Upper lobe of left lung (tissue), 6 donors: ENCODE measurements at regions not wholly inside any gene's neighbourhood (a gene's known extent, or its start where the extent isn't known, plus 50 kb on each side); places are given as distances from the start of the nearest gene placed in this dataset.

Source experiments
- ATAC-seq, 2 donors: fragments of 200-7000 bp; cut with Tn5 transposase; one replicate each; pipeline ENCODE4 v1.9.1; 2022; ENCODE audit warnings: mild to moderate bottlenecking in 2 of 2, moderate library complexity in 2 of 2; ENCODE audit not compliant: low FRiP score in 2 of 2
- DNase-seq, 2 donors: peaks; one replicate each; pipeline ENCODE4 v3.0.0-alpha.2; 2019 to 2020
- H3K27ac ChIP-seq, 4 donors: fragments of 200-600 bp; sonication (generic); one replicate each; pipeline ENCODE4 v1.5.1; 2016 to 2019
- H3K27me3 ChIP-seq, 4 donors: fragments of 200-600 bp; sonication (generic); one replicate each; pipeline ENCODE4 v1.5.1; 2017 to 2019
- H3K36me3 ChIP-seq, 4 donors: fragments of 200-600 bp; sonication (generic); one replicate each; pipeline ENCODE4 v1.5.1; 2016 to 2019
- H3K4me1 ChIP-seq, 4 donors: fragments of 200-600 bp; sonication (generic); one replicate each; pipeline ENCODE4 v1.5.1; 2018 to 2019
- H3K4me3 ChIP-seq, 4 donors: fragments of 200-600 bp; sonication (generic); one replicate each; pipeline ENCODE4 v1.5.1; 2017 to 2019; ENCODE audit warnings: mild to moderate bottlenecking in 2 of 4, moderate library complexity in 1 of 4
- H3K9me3 ChIP-seq, 4 donors: fragments of 200-600 bp; sonication (generic); one replicate each; pipeline ENCODE4 v1.5.1; 2018 to 2019
- EP300 ChIP-seq, 4 donors: sonication (generic); formaldehyde crosslinking; IDR thresholded peaks; one replicate each; pipeline ENCODE4 v1.5.1; 2017; ENCODE audit warnings: antibody characterized with exemption in 4 of 4, control low read depth in 2 of 4
- POLR2A ChIP-seq, 4 donors: fragments of 450-650 bp; IDR thresholded peaks; one replicate each; pipeline ENCODE4 v1.5.1; 2016 to 2017; ENCODE audit warnings: antibody characterized with exemption in 4 of 4, mild to moderate bottlenecking in 2 of 4
- POLR2AphosphoS5 ChIP-seq, 2 donors: sonication (generic); formaldehyde crosslinking; IDR thresholded peaks; one replicate each; pipeline ENCODE4 v1.5.1; 2017; ENCODE audit warnings: antibody characterized with exemption in 2 of 2
- WGBS, 2 donors: methylation state at CpG; one replicate each; pipeline ENCODE4 v1.1.5; 2017 to 2018; 5-methylcytosine and 5-hydroxymethylcytosine counted together
- TF ChIP-seq, protein P1 (sequence below), 6 experiments: fragments of 450-650 bp in 4 of 6; fragments of 200-600 bp in 2 of 6; sonication (generic) in 2 of 6; IDR thresholded peaks; one replicate each; pipeline ENCODE4 v1.5.1; 2016 to 2019; ENCODE audit warnings: antibody characterized with exemption in 6 of 6
- donor health status: DM: no; HTN: no; CAD: no; lungs with moderate emphysema.
- donor health status: DM: no; HTN: yes; CAD: no; lungs with severe emphysema.

DNA sequence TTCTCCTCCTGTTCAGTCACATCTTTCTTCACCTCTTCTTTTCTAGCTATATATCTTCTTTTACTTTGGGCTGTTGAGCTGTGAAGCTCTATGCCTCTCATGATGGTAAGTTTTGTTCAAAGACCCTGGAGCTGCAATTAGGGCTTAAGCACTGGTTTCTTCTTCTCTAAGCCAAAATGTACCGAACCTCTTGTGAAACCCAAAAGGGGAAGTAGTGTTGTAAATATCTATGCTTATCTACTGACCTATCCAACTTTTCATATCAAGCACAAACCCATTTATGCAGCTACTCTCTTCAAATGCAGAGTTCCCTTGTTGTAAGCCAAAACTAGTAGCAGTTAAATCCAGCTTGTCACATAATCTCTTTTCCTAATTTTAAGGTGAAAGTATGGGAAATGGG is 123.6 kb upstream of the CD96 start:
- no peaks in the 10 kb centered on the region for H3K36me3 ChIP-seq
- ATAC-seq (no peak), DNase-seq (no peak)
- no peaks in the 10 kb centered on the region for H3K27me3 ChIP-seq
- no peaks in the 10 kb centered on the region for H3K9me3 ChIP-seq
- no peak overlapping the region for H3K27ac ChIP-seq
- H3K4me3 ChIP-seq = no peak overlapping the region
- WGBS, 2 donors = 34 to 71% methylated on average over 1 of the region's 1 CpG
- no peaks in the 10 kb centered on the region for H3K4me1 ChIP-seq
- TF ChIP-seq POLR2AphosphoS5 (IDR thresholded peaks at IDR 0.05) (no peak), POLR2A (IDR thresholded peaks at IDR 0.05) (no peak), EP300 (IDR thresholded peaks at IDR 0.05) (no peak)
- TF ChIP-seq, protein P1, sequence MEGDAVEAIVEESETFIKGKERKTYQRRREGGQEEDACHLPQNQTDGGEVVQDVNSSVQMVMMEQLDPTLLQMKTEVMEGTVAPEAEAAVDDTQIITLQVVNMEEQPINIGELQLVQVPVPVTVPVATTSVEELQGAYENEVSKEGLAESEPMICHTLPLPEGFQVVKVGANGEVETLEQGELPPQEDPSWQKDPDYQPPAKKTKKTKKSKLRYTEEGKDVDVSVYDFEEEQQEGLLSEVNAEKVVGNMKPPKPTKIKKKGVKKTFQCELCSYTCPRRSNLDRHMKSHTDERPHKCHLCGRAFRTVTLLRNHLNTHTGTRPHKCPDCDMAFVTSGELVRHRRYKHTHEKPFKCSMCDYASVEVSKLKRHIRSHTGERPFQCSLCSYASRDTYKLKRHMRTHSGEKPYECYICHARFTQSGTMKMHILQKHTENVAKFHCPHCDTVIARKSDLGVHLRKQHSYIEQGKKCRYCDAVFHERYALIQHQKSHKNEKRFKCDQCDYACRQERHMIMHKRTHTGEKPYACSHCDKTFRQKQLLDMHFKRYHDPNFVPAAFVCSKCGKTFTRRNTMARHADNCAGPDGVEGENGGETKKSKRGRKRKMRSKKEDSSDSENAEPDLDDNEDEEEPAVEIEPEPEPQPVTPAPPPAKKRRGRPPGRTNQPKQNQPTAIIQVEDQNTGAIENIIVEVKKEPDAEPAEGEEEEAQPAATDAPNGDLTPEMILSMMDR (IDR thresholded peaks at IDR 0.05) = no peak

DNA sequence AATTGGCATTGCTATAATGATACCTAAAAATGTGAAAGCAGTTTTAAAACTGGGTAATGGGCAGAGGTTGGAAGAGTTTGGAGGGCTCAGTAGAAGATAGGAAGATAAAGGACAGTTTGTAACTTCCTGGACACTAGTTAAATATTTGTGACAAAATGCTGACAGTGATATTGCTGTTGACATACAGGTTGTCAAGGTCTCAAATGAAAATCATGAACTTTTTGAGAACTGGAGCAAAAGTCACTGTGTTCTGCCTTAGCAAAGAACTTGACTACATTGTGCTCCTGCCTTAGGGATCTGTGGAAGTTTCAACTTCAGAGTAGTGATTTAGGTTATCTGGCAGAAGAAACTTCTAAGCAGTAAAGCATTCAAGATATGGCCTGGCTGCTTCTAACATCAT is 113.7 kb upstream of the CD96 start:
- ATAC-seq (no peak), DNase-seq (no peak)
- Histone ChIP-seq H3K27ac (no peak overlapping the region), H3K27me3 (no peaks in the 10 kb centered on the region), H3K9me3 (peaks cover 0 to 7% (median 3%) of the 10 kb centered on the region in 4 donors), H3K4me3 (no peak overlapping the region), H3K36me3 (no peaks in the 10 kb centered on the region), H3K4me1 (no peaks in the 10 kb centered on the region)
- TF ChIP-seq EP300 (IDR thresholded peaks at IDR 0.05) (no peak), POLR2AphosphoS5 (IDR thresholded peaks at IDR 0.05) (no peak), POLR2A (IDR thresholded peaks at IDR 0.05) (no peak)
- TF ChIP-seq, protein P1 (IDR thresholded peaks at IDR 0.05) = no peak

DNA sequence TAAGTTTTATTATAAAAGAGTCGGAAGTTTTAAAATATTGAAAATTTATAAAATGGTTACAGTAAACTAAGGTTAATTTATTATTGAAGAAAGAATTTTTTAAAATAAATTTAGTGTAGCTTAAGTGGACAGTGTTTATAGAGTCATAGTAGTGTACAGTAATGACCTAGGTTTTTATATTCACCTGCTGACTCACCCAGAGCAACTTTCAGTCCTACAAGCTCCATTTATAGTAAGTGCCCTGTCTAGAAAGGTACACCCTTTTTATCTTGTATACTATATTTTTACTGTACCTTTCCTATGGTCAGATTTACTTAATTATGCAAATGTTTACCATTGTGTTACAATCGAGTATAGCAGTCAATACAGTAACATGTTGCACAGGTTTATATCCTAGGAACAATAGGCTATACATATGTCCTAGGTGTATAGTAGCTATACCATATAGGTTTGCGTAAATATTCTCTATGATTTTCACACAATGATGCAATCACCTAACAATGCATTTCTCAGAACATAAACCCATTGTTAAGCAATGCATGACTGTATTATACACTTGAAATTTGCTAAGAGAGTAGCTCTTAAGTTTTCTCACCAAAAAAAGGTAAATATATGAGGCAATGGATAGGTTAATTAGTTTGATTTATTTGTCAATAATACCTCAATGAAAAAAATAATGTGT is 106.9 kb upstream of the CD96 start:
- no peaks in the 10 kb centered on the region for H3K27me3 ChIP-seq
- no peaks in the 10 kb centered on the region for H3K36me3 ChIP-seq
- WGBS, 2 donors = 82 to 92% methylated on average over 3 of the region's 3 CpGs
- no peak overlapping the region for H3K4me3 ChIP-seq
- peaks cover 0 to 6% (median 0%) of the 10 kb centered on the region in 4 donors for H3K9me3 ChIP-seq
- no peak for ATAC-seq
- TF ChIP-seq, protein P1 (IDR thresholded peaks at IDR 0.05) = no peak
- no peak for TF ChIP-seq POLR2A (IDR thresholded peaks at IDR 0.05)
- no peaks in the 10 kb centered on the region for H3K4me1 ChIP-seq
- DNase-seq = no peak
- no peak overlapping the region for H3K27ac ChIP-seq

DNA sequence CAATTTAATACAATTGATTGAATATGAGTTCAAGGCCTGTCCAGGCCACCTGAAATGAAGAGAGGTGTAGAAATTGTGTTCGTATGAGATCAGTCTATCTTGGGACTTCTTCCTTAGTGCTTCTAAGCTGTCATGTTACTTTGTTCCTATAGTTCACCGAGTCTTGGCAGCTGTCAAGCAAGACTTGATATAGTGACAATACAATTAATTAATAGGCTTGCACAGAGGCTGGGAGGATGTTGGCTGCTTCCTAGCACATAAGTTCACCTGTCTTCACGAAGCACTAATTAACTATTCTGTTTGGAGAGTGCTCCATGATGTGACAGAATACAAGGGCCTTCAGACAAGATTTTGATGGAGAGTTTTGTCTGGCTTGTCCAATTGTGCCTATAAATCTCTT is 103.7 kb upstream of the CD96 start:
- Histone ChIP-seq H3K27me3 (no peaks in the 10 kb centered on the region), H3K4me1 (no peaks in the 10 kb centered on the region), H3K27ac (no peak overlapping the region), H3K4me3 (no peak overlapping the region), H3K36me3 (no peaks in the 10 kb centered on the region), H3K9me3 (no peaks in the 10 kb centered on the region)
- ATAC-seq = no peak
- no peak for DNase-seq
- WGBS, 2 donors = 83 to 87% methylated on average over 3 of the region's 3 CpGs
- TF ChIP-seq EP300 (IDR thresholded peaks at IDR 0.05) (no peak), POLR2A (IDR thresholded peaks at IDR 0.05) (no peak)
- TF ChIP-seq, protein P1 (IDR thresholded peaks at IDR 0.05) = no peak

DNA sequence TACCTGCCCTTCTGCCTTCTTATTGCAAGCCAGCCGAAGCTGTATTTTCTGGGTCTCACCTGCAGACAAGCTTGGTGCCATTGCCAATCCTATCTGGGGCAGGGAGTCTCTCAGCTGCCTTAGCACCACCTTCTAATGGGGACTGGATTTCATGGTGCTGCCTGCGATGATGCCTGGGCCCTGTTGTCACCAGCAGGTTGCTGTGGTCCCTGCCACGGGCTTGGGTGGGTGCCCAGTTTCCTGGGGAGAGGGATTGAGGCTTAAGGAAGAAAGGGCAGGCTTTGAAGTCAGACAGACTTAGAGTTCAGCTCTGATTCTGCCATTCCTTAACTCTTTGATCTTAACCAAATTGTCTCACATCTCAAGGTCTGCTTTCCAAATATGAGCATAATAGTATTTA is 87.4 kb upstream of the CD96 start:
- Histone ChIP-seq H3K4me3 (no peak overlapping the region), H3K27ac (no peak overlapping the region), H3K36me3 (no peaks in the 10 kb centered on the region), H3K9me3 (no peaks in the 10 kb centered on the region), H3K27me3 (no peaks in the 10 kb centered on the region), H3K4me1 (no peaks in the 10 kb centered on the region)
- 70 to 74% methylated on average over 3 of the region's 3 CpGs for WGBS, 2 donors
- no peak for TF ChIP-seq POLR2A (IDR thresholded peaks at IDR 0.05)
- no peak for TF ChIP-seq POLR2AphosphoS5 (IDR thresholded peaks at IDR 0.05)
- TF ChIP-seq EP300 (IDR thresholded peaks at IDR 0.05) = no peak
- TF ChIP-seq, protein P1 (IDR thresholded peaks at IDR 0.05) = no peak
- no peak for ATAC-seq
- DNase-seq = no peak
